ENCODE measurements at regions not wholly inside any gene's neighbourhood (a gene's known extent, or its start where the extent isn't known, plus 50 kb on each side); places are given as distances from the start of the nearest gene placed in this dataset.

DNA sequence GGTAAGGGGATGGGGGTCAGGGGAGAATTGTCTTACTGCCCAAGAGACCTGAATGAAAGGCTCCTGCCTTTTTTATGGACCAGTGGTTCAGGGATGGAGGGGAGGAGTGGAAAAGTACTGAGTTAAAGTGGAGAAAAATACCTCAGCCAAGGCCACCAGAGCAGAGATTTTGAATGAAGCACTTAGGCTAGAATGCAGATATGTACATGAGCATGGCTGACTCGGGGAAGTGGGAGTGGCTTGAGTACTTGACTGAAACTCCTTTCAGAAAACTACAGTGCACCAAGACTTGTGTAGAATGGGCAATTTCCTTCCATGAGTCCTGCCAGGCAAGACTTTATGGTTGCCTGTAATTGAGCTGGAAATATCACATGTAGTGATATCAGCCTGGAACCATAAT lies 429.6 kb upstream of the LRRC7 start:
- H3K27me3 ChIP-seq: no peaks in the 10 kb centered on the region
- H3K27ac ChIP-seq: no peak overlapping the region
- H3K36me3 ChIP-seq: no peaks in the 10 kb centered on the region
- H3K4me1 ChIP-seq: no peaks in the 10 kb centered on the region
- intact Hi-C loops (cut with DNase I): no loop called here
- ATAC-seq: no peak
- H3K9me3 ChIP-seq: peaks cover 0 to 24% (median 7%) of the 10 kb centered on the region in 11 donors
- TF ChIP-seq, protein P1, sequence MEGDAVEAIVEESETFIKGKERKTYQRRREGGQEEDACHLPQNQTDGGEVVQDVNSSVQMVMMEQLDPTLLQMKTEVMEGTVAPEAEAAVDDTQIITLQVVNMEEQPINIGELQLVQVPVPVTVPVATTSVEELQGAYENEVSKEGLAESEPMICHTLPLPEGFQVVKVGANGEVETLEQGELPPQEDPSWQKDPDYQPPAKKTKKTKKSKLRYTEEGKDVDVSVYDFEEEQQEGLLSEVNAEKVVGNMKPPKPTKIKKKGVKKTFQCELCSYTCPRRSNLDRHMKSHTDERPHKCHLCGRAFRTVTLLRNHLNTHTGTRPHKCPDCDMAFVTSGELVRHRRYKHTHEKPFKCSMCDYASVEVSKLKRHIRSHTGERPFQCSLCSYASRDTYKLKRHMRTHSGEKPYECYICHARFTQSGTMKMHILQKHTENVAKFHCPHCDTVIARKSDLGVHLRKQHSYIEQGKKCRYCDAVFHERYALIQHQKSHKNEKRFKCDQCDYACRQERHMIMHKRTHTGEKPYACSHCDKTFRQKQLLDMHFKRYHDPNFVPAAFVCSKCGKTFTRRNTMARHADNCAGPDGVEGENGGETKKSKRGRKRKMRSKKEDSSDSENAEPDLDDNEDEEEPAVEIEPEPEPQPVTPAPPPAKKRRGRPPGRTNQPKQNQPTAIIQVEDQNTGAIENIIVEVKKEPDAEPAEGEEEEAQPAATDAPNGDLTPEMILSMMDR (IDR thresholded peaks at IDR 0.05): no peak
- no peak overlapping the region for H3K4me3 ChIP-seq
- 42 to 53% methylated on average over 1 of the region's 1 CpG for WGBS, 2 donors
- DNase-seq: no peak

DNA sequence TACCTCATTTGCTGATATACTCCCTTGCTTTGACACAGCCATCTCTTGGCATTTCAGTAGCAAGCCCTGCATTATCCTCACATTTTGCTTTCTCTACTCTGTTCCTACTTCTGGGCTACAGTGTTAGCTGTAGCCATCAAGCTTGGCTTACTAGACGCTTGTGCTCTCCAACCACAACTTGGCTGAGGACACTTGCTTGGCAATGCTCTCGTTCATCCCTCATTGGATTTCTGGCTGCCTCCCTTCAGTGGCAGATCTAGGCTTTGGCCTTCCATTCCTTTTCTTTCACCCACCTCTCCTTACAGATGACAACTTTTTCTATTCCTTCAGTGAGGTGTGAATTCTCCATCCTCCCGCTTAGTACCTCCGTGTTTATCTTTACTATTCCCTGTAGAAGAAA lies 428.7 kb upstream of the LRRC7 start:
- intact Hi-C loops (cut with DNase I): no loop called here
- peak in 2 of 8 donors; percentile 38 to 51 for ATAC-seq
- WGBS, 2 donors: 64 to 72% methylated on average over 4 of the region's 4 CpGs
- H3K4me3 ChIP-seq: no peak overlapping the region
- H3K36me3 ChIP-seq: no peaks in the 10 kb centered on the region
- H3K9me3 ChIP-seq: peaks cover 0 to 24% (median 7%) of the 10 kb centered on the region in 11 donors
- H3K4me1 ChIP-seq: no peaks in the 10 kb centered on the region
- no peak overlapping the region for H3K27ac ChIP-seq
- TF ChIP-seq, protein P1 (IDR thresholded peaks at IDR 0.05): no peak
- DNase-seq: no peak
- H3K27me3 ChIP-seq: no peaks in the 10 kb centered on the region

GRCh38 chr1:69146303-69146702 lies 421.4 kb upstream of the LRRC7 start:
- Histone ChIP-seq H3K4me3 (no peak overlapping the region), H3K9me3 (peaks cover 0 to 6% (median 0%) of the 10 kb centered on the region in 11 donors), H3K27ac (no peak overlapping the region), H3K27me3 (no peaks in the 10 kb centered on the region), H3K36me3 (no peaks in the 10 kb centered on the region), H3K4me1 (no peaks in the 10 kb centered on the region)
- ATAC-seq: no peak
- TF ChIP-seq, protein P1 (IDR thresholded peaks at IDR 0.05): no peak
- WGBS, 2 donors: 81 to 85% methylated on average over 3 of the region's 3 CpGs
- intact Hi-C loops (cut with DNase I): no loop called here
- no peak for DNase-seq

DNA sequence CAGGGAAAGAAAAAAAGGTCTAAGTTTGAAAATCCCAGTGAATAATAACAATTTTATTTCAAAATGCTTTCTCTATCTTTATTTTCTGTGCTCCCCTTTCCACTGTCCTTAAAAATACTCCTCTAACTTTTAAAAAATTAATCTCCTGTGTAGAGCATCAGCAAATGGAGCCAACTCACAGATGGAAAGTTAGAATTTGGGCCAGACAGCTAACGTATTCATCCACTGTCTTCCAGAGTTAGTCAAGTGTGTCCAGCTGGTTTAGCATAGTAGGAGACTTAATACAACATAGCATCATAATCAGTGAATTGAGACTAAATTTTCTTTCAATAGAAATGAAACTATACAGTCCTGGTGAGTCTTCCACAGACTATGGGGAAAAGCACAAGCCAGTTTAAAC lies 419.0 kb upstream of the LRRC7 start:
- Histone ChIP-seq H3K27me3 (no peaks in the 10 kb centered on the region), H3K4me3 (no peak overlapping the region), H3K36me3 (no peaks in the 10 kb centered on the region), H3K27ac (no peak overlapping the region), H3K9me3 (peaks cover 0 to 7% (median 0%) of the 10 kb centered on the region in 11 donors), H3K4me1 (no peaks in the 10 kb centered on the region)
- intact Hi-C loops (cut with DNase I): no loop called here
- ATAC-seq (no peak), DNase-seq (no peak)
- TF ChIP-seq, protein P1 (IDR thresholded peaks at IDR 0.05): no peak
- WGBS, 2 donors: 61 to 66% methylated on average over 1 of the region's 1 CpG

Measured in heart right ventricle (tissue), 16 donors.